Spleen (tissue), 11 donors: ENCODE measurements at regions not wholly inside any gene's neighbourhood (a gene's known extent, or its start where the extent isn't known, plus 50 kb on each side); places are given as distances from the start of the nearest gene placed in this dataset.

Experiments
- DNase-seq: peaks from one replicate; pipeline ENCODE4 v3.0.0-alpha.2; 2020
- H3K27ac ChIP-seq, 8 donors: fragments of 200-600 bp; sonication (generic) in 7 of 8; 1 replicate in 4 of 8; 2 replicates in 4 of 8; pipeline versions ENCODE4 v1.5.0 to v1.8.0; 2016 to 2021; ENCODE audit warnings: inconsistent platforms in 4 of 8, mild to moderate bottlenecking in 4 of 8, moderate library complexity in 1 of 8
- H3K27me3 ChIP-seq, 7 donors: fragments of 200-600 bp; sonication (generic) in 6 of 7; replicated peaks in 1 of 7; 1 replicate in 4 of 7; 2 replicates in 3 of 7; pipeline versions ENCODE4 v1.5.0 to v1.8.0; 2016 to 2021; ENCODE audit warnings: inconsistent platforms in 3 of 7, mild to moderate bottlenecking in 1 of 7
- H3K36me3 ChIP-seq, 6 donors: fragments of 200-600 bp; sonication (generic) in 5 of 6; 1 replicate in 4 of 6; 2 replicates in 2 of 6; pipeline versions ENCODE4 v1.5.0 to v1.8.0; 2016 to 2021; ENCODE audit warnings: inconsistent platforms in 2 of 6
- H3K4me1 ChIP-seq, 6 donors: fragments of 200-600 bp; sonication (generic) in 5 of 6; 1 replicate in 3 of 6; 2 replicates in 3 of 6; pipeline versions ENCODE4 v1.5.0 to v1.8.0; 2016 to 2021; ENCODE audit warnings: inconsistent platforms in 3 of 6
- H3K4me3 ChIP-seq, 8 donors: fragments of 200-600 bp; sonication (generic) in 7 of 8; 1 replicate in 4 of 8; 2 replicates in 4 of 8; pipeline versions ENCODE4 v1.5.0 to v1.8.0; 2016 to 2021; ENCODE audit warnings: inconsistent platforms in 4 of 8, mild to moderate bottlenecking in 4 of 8, moderate library complexity in 2 of 8
- H3K9me3 ChIP-seq, 8 donors: fragments of 200-600 bp; sonication (generic) in 7 of 8; 1 replicate in 4 of 8; 2 replicates in 4 of 8; pipeline versions ENCODE4 v1.5.0 to v1.8.0; 2016 to 2021; ENCODE audit warnings: inconsistent platforms in 4 of 8
- POLR2A ChIP-seq, 3 donors: fragments of 450-650 bp; IDR thresholded peaks; one replicate each; pipeline ENCODE4 v1.5.1; 2017; ENCODE audit warnings: antibody characterized with exemption in 3 of 3, mild to moderate bottlenecking in 1 of 3
- POLR2AphosphoS5 ChIP-seq, 3 donors: sonication (generic); formaldehyde crosslinking; IDR thresholded peaks; one replicate each; pipeline ENCODE4 v1.5.1; 2017; ENCODE audit warnings: antibody characterized with exemption in 3 of 3
- WGBS, 5 donors: extraction: QIAGEN DNeasy Blood & Tissue Kit in 3 of 5; methylation state at CpG; one replicate each; pipeline versions ENCODE4 v1.1.5 to v1.1.7; 2013 to 2018; 5-methylcytosine and 5-hydroxymethylcytosine counted together
- intact Hi-C: fragments of 100-400 bp; cut with DNase I; formaldehyde crosslinking; loops from one replicate; pipeline ENCODE4 v1.15.0; 2023; ENCODE audit warnings: low total_unique reads
- TF ChIP-seq, protein P1 (sequence below), 11 experiments: fragments of 200-600 bp in 7 of 11; fragments of 450-650 bp in 4 of 11; sonication (generic) in 4 of 11; IDR thresholded peaks in 8 of 11; conservative IDR thresholded peaks in 3 of 11; 1 replicate in 7 of 11; 2 replicates in 4 of 11; pipeline versions ENCODE4 v1.4.0 to v1.8.0; 2016 to 2021; ENCODE audit warnings: antibody characterized with exemption in 11 of 11, inconsistent platforms in 4 of 11, mild to moderate bottlenecking in 1 of 11
- donor health status: healthy with polysubstance abuse.
- donor health status: DM: no; HTN: no; CAD: no; lungs with moderate emphysema.
- donor health status: DM: no; HTN: no; CAD: no.
- donor health status: Bipolar disorder and iron deficiency.
- donor health status: healthy.
- donor health status: DM: no; HTN: no; CAD: no.
- donor health status: DM: yes; HTN: yes; CAD: no.

DNA sequence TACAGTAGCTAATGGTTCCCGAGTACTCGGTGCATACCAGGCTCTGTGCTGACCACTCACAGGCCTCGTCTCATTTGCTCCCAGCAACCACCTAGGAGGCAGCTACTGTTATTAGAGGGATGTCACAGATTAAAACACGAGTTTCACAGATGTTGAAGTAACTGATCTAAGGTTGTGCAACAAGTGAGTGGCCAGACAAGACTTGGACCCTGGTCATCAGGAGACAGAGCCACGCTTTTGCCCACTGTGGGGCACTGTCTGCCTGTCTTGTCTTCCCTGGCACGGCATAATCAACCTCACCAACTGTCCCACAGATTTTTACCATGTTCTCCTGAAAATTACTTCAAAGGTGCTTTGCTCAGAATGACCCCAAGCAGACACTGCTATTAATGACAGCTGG is 111.6 kb upstream of the HABP2 start:
- Histone ChIP-seq H3K27me3 (no peaks in the 10 kb centered on the region), H3K27ac (no peak overlapping the region), H3K4me1 (no peaks in the 10 kb centered on the region), H3K4me3 (no peak overlapping the region), H3K36me3 (no peaks in the 10 kb centered on the region), H3K9me3 (no peaks in the 10 kb centered on the region)
- 78 to 93% (median 84%) methylated on average over 6 of the region's 6 CpGs for WGBS, 5 donors
- intact Hi-C loops = no loop called here
- no peak for DNase-seq
- no peak for TF ChIP-seq POLR2A (IDR thresholded peaks at IDR 0.05)
- TF ChIP-seq, protein P1, sequence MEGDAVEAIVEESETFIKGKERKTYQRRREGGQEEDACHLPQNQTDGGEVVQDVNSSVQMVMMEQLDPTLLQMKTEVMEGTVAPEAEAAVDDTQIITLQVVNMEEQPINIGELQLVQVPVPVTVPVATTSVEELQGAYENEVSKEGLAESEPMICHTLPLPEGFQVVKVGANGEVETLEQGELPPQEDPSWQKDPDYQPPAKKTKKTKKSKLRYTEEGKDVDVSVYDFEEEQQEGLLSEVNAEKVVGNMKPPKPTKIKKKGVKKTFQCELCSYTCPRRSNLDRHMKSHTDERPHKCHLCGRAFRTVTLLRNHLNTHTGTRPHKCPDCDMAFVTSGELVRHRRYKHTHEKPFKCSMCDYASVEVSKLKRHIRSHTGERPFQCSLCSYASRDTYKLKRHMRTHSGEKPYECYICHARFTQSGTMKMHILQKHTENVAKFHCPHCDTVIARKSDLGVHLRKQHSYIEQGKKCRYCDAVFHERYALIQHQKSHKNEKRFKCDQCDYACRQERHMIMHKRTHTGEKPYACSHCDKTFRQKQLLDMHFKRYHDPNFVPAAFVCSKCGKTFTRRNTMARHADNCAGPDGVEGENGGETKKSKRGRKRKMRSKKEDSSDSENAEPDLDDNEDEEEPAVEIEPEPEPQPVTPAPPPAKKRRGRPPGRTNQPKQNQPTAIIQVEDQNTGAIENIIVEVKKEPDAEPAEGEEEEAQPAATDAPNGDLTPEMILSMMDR (IDR thresholded peaks at IDR 0.05 in 8 of 11, conservative IDR thresholded peaks at IDR 0.05 in 3 of 11) = no peak
- no peak for TF ChIP-seq POLR2AphosphoS5 (IDR thresholded peaks at IDR 0.05)

- intact Hi-C loops = no loop called here
- H3K27me3 ChIP-seq = no peaks in the 10 kb centered on the region
- WGBS, 5 donors = 83 to 96% (median 94%) methylated on average over 4 of the region's 4 CpGs
- no peaks in the 10 kb centered on the region for H3K36me3 ChIP-seq
- H3K4me3 ChIP-seq = no peak overlapping the region
- no peaks in the 10 kb centered on the region for H3K9me3 ChIP-seq
- TF ChIP-seq POLR2AphosphoS5 (IDR thresholded peaks at IDR 0.05) (no peak), POLR2A (IDR thresholded peaks at IDR 0.05) (no peak)
- TF ChIP-seq, protein P1 (IDR thresholded peaks at IDR 0.05 in 8 of 11, conservative IDR thresholded peaks at IDR 0.05 in 3 of 11) = no peak
- H3K27ac ChIP-seq = no peak overlapping the region
- H3K4me1 ChIP-seq = no peaks in the 10 kb centered on the region
- no peak for DNase-seq
Measured at GRCh38 chr10:113441686-113442270, 111.1 kb upstream of the HABP2 start.

DNA sequence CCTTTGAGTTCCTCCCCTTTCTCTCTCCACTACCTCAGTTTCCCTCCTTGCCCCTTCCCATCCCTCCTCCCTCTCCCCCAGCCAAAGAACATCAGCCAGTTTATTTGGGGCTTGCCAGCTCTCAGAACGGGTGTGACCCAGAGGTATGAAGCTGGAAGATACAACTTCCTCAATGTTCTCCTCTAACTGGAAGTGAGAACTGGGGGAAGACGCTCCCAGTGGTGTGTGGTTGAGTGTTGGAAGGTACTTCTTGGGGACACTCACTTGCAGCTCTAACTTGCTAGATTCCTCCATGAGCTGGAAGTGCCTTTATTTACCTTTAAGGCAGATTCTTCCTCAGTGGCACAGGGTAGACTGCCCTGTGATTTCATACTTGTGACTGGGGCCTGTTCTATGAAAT is 110.5 kb upstream of the HABP2 start:
- Histone ChIP-seq H3K27ac (no peak overlapping the region), H3K4me1 (no peaks in the 10 kb centered on the region), H3K36me3 (no peaks in the 10 kb centered on the region), H3K4me3 (no peak overlapping the region), H3K9me3 (no peaks in the 10 kb centered on the region), H3K27me3 (no peaks in the 10 kb centered on the region)
- DNase-seq = no peak
- WGBS, 5 donors = 40 to 53% (median 50%) methylated on average over 2 of the region's 2 CpGs
- intact Hi-C loops = no loop called here
- TF ChIP-seq, protein P1 (IDR thresholded peaks at IDR 0.05 in 8 of 11, conservative IDR thresholded peaks at IDR 0.05 in 3 of 11) = no peak
- TF ChIP-seq POLR2AphosphoS5 (IDR thresholded peaks at IDR 0.05) = no peak
- no peak for TF ChIP-seq POLR2A (IDR thresholded peaks at IDR 0.05)

- no peak for DNase-seq
- WGBS, 5 donors = 74 to 85% (median 85%) methylated on average over 3 of the region's 3 CpGs
- Histone ChIP-seq H3K36me3 (no peaks in the 10 kb centered on the region), H3K9me3 (no peaks in the 10 kb centered on the region), H3K4me3 (no peak overlapping the region), H3K4me1 (no peaks in the 10 kb centered on the region), H3K27ac (no peak overlapping the region), H3K27me3 (no peaks in the 10 kb centered on the region)
- intact Hi-C loops = no loop called here
- TF ChIP-seq POLR2AphosphoS5 (IDR thresholded peaks at IDR 0.05) (no peak), POLR2A (IDR thresholded peaks at IDR 0.05) (no peak)
Measured at GRCh38 chr10:113443141-113443925, 109.5 kb upstream of the HABP2 start.
